ENCODE measurements at regions not wholly inside any gene's neighbourhood (a gene's known extent, or its start where the extent isn't known, plus 50 kb on each side); places are given as distances from the start of the nearest gene placed in this dataset.

DNA sequence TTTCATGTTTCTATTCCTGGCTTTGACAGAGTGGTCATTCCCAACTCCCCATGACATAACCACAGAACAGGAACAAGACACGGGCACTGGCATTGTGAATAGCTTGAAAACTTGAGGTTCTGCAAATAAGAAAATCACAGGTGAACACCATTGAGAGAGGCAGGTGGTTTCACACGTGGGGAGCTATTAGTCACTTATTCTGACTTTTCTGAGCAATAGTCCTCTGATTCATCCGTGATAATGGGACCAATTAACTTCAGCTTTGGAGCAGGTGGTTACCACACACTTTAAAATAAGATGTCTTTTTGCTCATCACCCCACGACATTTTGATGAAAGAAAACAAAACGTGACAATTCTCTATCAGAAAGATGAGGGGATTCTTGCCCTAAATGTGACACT is 224.7 kb downstream of the KLF13 start:
- Histone ChIP-seq H3K4me1 (ENCODE audit: insufficient read depth, low read length) (no peaks in the 10 kb centered on the region), H3K36me3 (replicated peaks in 1 of 2; ENCODE audit: control insufficient read depth in 1 of 2, insufficient read depth in 2 of 2, low read length in 2 of 2) (no peaks in the 10 kb centered on the region), H3K27ac (ENCODE audit: extremely low read length, insufficient read depth, low read length) (no peak overlapping the region), H3K27me3 (ENCODE audit: control insufficient read depth in 1 of 2, insufficient read depth in 2 of 2, low read length in 2 of 2) (peaks cover 0 to 25% of the 10 kb centered on the region in 2 experiments; a peak in 4 of 5 replicates), H3K79me2 (ENCODE audit: insufficient read depth, low read length) (no peaks in the 10 kb centered on the region), H2AFZ (ENCODE audit: low read length) (no peak overlapping the region), H3K9me3 (ENCODE audit: low read length) (no peaks in the 10 kb centered on the region), H3K4me3 (replicated peaks in 1 of 3; ENCODE audit: insufficient read depth in 1 of 3, low read depth in 2 of 3, low read length in 3 of 3) (no peak overlapping the region), H4K20me1 (ENCODE audit: insufficient read depth, low read length) (no peaks in the 10 kb centered on the region), H3K9ac (ENCODE audit: insufficient read depth, low read depth, low read length) (no peak overlapping the region), H3K4me2 (ENCODE audit: low read depth, low read length) (no peak overlapping the region)
- ChIA-PET CTCF (ENCODE audit: low intra/inter-chr PET ratio, low total read pairs) (no interaction called here), POLR2A (no interaction called here)
- FAIRE-seq = no peak
- no peak for ATAC-seq
- BruUV-seq (replicated peaks) = no TSS peak
- TF ChIP-seq, protein P1, sequence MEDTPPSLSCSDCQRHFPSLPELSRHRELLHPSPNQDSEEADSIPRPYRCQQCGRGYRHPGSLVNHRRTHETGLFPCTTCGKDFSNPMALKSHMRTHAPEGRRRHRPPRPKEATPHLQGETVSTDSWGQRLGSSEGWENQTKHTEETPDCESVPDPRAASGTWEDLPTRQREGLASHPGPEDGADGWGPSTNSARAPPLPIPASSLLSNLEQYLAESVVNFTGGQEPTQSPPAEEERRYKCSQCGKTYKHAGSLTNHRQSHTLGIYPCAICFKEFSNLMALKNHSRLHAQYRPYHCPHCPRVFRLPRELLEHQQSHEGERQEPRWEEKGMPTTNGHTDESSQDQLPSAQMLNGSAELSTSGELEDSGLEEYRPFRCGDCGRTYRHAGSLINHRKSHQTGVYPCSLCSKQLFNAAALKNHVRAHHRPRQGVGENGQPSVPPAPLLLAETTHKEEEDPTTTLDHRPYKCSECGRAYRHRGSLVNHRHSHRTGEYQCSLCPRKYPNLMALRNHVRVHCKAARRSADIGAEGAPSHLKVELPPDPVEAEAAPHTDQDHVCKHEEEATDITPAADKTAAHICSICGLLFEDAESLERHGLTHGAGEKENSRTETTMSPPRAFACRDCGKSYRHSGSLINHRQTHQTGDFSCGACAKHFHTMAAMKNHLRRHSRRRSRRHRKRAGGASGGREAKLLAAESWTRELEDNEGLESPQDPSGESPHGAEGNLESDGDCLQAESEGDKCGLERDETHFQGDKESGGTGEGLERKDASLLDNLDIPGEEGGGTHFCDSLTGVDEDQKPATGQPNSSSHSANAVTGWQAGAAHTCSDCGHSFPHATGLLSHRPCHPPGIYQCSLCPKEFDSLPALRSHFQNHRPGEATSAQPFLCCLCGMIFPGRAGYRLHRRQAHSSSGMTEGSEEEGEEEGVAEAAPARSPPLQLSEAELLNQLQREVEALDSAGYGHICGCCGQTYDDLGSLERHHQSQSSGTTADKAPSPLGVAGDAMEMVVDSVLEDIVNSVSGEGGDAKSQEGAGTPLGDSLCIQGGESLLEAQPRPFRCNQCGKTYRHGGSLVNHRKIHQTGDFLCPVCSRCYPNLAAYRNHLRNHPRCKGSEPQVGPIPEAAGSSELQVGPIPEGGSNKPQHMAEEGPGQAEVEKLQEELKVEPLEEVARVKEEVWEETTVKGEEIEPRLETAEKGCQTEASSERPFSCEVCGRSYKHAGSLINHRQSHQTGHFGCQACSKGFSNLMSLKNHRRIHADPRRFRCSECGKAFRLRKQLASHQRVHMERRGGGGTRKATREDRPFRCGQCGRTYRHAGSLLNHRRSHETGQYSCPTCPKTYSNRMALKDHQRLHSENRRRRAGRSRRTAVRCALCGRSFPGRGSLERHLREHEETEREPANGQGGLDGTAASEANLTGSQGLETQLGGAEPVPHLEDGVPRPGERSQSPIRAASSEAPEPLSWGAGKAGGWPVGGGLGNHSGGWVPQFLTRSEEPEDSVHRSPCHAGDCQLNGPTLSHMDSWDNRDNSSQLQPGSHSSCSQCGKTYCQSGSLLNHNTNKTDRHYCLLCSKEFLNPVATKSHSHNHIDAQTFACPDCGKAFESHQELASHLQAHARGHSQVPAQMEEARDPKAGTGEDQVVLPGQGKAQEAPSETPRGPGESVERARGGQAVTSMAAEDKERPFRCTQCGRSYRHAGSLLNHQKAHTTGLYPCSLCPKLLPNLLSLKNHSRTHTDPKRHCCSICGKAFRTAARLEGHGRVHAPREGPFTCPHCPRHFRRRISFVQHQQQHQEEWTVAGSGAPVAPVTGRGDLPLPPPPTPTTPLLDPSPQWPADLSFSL (CRISPR knock-in tag; IDR thresholded peaks at IDR 0.05) = no peak
- TF ChIP-seq ZC3H13 (CRISPR knock-in tag; IDR thresholded peaks at IDR 0.05) (no peak), HDAC6 (IDR thresholded peaks at IDR 0.05; ENCODE audit: low read depth, low read length) (no peak), HDAC2 (CRISPR knock-in tag; IDR thresholded peaks at IDR 0.05) (no peak), AHR (CRISPR knock-in tag; IDR thresholded peaks at IDR 0.05) (no peak), DPF2 (CRISPR knock-in tag; IDR thresholded peaks at IDR 0.05; ENCODE audit: borderline replicate concordance, low read depth) (no peak), HMG20A (CRISPR knock-in tag; IDR thresholded peaks at IDR 0.05; ENCODE audit: borderline replicate concordance) (no peak), ZFP36 (IDR thresholded peaks at IDR 0.05; ENCODE audit: borderline replicate concordance, low read depth, low read length, partially characterized antibody) (no peak), ZFY (CRISPR knock-in tag; IDR thresholded peaks at IDR 0.05) (no peak)
- TF ChIP-seq, protein P2, sequence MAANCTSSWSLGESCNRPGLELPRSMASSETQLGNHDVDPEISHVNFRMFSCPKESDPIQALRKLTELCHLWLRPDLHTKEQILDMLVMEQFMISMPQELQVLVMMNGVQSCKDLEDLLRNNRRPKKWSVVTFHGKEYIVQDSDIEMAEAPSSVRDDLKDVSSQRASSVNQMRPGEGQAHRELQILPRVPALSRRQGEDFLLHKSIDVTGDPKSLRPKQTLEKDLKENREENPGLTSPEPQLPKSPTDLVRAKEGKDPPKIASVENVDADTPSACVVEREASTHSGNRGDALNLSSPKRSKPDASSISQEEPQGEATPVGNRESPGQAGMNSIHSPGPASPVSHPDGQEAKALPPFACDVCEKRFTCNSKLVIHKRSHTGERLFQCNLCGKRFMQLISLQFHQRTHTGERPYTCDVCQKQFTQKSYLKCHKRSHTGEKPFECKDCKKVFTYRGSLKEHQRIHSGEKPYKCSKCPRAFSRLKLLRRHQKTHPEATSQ (CRISPR knock-in tag; IDR thresholded peaks at IDR 0.05; ENCODE audit: borderline replicate concordance) = no peak
- TF ChIP-seq, protein P3, sequence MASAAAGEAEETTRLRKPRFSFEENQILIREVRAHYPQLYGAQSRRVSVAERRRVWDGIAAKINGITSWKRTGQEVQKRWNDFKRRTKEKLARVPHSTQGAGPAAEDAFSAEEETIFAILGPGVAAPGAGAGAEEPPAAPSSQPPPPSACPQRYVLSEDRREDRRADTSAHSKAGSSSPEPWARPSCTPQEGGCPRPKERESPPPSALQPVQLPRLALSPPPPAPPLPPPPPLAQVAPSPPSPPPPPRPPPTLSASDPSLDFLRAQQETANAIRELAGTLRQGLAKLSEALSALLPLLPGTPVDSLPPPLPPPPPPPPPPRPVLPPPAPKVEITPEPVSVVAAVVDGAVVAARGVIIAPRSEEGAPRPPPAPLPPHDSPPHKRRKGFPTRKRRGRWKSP (CRISPR knock-in tag; IDR thresholded peaks at IDR 0.05) = no peak
- TF ChIP-seq, protein P4, sequence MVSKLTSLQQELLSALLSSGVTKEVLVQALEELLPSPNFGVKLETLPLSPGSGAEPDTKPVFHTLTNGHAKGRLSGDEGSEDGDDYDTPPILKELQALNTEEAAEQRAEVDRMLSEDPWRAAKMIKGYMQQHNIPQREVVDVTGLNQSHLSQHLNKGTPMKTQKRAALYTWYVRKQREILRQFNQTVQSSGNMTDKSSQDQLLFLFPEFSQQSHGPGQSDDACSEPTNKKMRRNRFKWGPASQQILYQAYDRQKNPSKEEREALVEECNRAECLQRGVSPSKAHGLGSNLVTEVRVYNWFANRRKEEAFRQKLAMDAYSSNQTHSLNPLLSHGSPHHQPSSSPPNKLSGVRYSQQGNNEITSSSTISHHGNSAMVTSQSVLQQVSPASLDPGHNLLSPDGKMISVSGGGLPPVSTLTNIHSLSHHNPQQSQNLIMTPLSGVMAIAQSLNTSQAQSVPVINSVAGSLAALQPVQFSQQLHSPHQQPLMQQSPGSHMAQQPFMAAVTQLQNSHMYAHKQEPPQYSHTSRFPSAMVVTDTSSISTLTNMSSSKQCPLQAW (CRISPR knock-in tag; IDR thresholded peaks at IDR 0.05) = no peak
- TF ChIP-seq, protein P5, sequence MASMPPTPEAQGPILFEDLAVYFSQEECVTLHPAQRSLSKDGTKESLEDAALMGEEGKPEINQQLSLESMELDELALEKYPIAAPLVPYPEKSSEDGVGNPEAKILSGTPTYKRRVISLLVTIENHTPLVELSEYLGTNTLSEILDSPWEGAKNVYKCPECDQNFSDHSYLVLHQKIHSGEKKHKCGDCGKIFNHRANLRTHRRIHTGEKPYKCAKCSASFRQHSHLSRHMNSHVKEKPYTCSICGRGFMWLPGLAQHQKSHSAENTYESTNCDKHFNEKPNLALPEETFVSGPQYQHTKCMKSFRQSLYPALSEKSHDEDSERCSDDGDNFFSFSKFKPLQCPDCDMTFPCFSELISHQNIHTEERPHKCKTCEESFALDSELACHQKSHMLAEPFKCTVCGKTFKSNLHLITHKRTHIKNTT (CRISPR knock-in tag; IDR thresholded peaks at IDR 0.05) = no peak
- in situ Hi-C loops (cut with HindIII; ENCODE audit: extremely low pct_ligation_motif_present, low pct_unique_long_range_greater_than_20kb) = no loop called here
- no peak for DNase-seq (ENCODE audit: low spot score)
- intact Hi-C loops (cut with micrococcal nuclease; ENCODE audit: unreplicated experiment) = no loop called here
- WGBS (ENCODE audit: low lambda C conversion rate) = 1% methylated on average over 5 of the region's 5 CpGs

Data from HepG2 (cell line).